MCF 10A (cell line): ENCODE measurements at regions not wholly inside any gene's neighbourhood (a gene's known extent, or its start where the extent isn't known, plus 50 kb on each side); places are given as distances from the start of the nearest gene placed in this dataset.
A peak's percentile ranks its signal among the peaks of the same experiment; 100 is the strongest.
"Not testable (repeated sequence)": the region's sequence is repeated elsewhere in the genome, so short reads cannot be mapped to it uniquely, and the experiment has no call there.

Experiments used
- BruUV-seq: library from RNA; stranded (reverse); fragments of 400-500 nt; replicated peaks from 2 replicates; lab custom pipeline; 2021; lab: Mats Ljungman, UMichigan
- CTCF ChIA-PET: fragments of 300-600 bp; sonication (Branson Sonifier 250); formaldehyde crosslinking; extraction: SDS; loops from one replicate; lab custom pipeline; 2021; ENCODE audit warnings: antibody characterized with exemption, inconsistent platforms; lab: Yijun Ruan, JAX
- POLR2A ChIA-PET: fragments of 300-600, 350-650 bp; sonication (Branson Sonifier 250); formaldehyde crosslinking; extraction: SDS; loops from one replicate; lab custom pipeline; 2020; ENCODE audit warnings: antibody characterized with exemption, inconsistent platforms; lab: Yijun Ruan, JAX
- DNase-seq: peaks from one replicate; pipeline ENCODE4 v3.0.0-alpha.2; 2018; ENCODE audit not compliant: unreplicated experiment
- H3K27ac Mint-ChIP-seq: one replicate; pipeline ENCODE4 v1.8.0; 2022; ENCODE audit warnings: mild to moderate bottlenecking, low read depth, mixed read lengths; ENCODE audit not compliant: unreplicated experiment
- H3K27me3 Mint-ChIP-seq: one replicate; pipeline ENCODE4 v1.8.0; 2022; ENCODE audit warnings: mixed read lengths; ENCODE audit not compliant: insufficient read depth, unreplicated experiment
- H3K36me3 Mint-ChIP-seq: one replicate; pipeline ENCODE4 v1.8.0; 2022; ENCODE audit warnings: mild to moderate bottlenecking, moderate library complexity, mixed read lengths; ENCODE audit not compliant: insufficient read depth, unreplicated experiment
- H3K4me1 Mint-ChIP-seq: one replicate; pipeline ENCODE4 v1.8.0; 2022; ENCODE audit warnings: mixed read lengths; ENCODE audit not compliant: insufficient read depth, unreplicated experiment
- H3K4me3 Mint-ChIP-seq: one replicate; pipeline ENCODE4 v1.8.0; 2022; ENCODE audit warnings: mild to moderate bottlenecking, moderate library complexity, mixed read lengths; ENCODE audit not compliant: unreplicated experiment
- H3K9me3 Mint-ChIP-seq: one replicate; pipeline ENCODE4 v1.8.0; 2022; ENCODE audit warnings: mixed read lengths; ENCODE audit not compliant: unreplicated experiment
- intact Hi-C: fragments of 100-400 bp; cut with micrococcal nuclease; formaldehyde crosslinking; loops from 2 replicates; pipeline ENCODE4 v1.14.1; 2022
- TF ChIP-seq, protein P1 (sequence below): fragments of 200-600 bp; IDR thresholded peaks from one replicate; pipeline ENCODE4 v1.8.0; 2022; ENCODE audit warnings: antibody characterized with exemption, mild to moderate bottlenecking; ENCODE audit not compliant: unreplicated experiment

DNA sequence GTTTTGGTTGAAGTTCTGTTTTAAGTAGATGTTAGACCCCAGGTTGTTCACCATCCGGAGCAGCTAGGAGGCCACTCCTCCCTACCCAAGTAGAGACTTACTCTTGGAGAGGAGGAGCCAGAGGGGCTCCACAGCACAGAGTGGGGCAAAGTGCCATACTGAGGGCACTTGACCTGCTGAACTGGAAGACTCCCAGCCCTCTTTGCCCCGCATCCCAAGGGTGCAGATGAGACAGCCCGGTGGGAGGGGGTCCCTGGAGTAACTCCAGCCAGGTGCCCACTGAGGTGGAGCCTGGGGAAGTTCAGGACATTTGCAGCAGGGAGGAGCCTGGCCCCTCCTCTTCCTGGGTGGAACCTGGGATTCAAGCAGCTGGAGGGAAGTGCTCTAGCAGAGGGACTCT is 102.1 kb upstream of the GPR6 start:
- no peak overlapping the region for H3K4me3 Mint-ChIP-seq
- no peaks in the 10 kb centered on the region for H3K9me3 Mint-ChIP-seq
- TF ChIP-seq, protein P1, sequence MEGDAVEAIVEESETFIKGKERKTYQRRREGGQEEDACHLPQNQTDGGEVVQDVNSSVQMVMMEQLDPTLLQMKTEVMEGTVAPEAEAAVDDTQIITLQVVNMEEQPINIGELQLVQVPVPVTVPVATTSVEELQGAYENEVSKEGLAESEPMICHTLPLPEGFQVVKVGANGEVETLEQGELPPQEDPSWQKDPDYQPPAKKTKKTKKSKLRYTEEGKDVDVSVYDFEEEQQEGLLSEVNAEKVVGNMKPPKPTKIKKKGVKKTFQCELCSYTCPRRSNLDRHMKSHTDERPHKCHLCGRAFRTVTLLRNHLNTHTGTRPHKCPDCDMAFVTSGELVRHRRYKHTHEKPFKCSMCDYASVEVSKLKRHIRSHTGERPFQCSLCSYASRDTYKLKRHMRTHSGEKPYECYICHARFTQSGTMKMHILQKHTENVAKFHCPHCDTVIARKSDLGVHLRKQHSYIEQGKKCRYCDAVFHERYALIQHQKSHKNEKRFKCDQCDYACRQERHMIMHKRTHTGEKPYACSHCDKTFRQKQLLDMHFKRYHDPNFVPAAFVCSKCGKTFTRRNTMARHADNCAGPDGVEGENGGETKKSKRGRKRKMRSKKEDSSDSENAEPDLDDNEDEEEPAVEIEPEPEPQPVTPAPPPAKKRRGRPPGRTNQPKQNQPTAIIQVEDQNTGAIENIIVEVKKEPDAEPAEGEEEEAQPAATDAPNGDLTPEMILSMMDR: no peak
- no peaks in the 10 kb centered on the region for H3K36me3 Mint-ChIP-seq
- no peak for DNase-seq
- peaks cover 25% of the 10 kb centered on the region for H3K4me1 Mint-ChIP-seq
- CTCF ChIA-PET: interaction anchor here (0.6 kb wide), 2 partner anchors 155 to 164 kb away, joined by 3 read pairs; no protein-coding TSS in a partner anchor
- H3K27ac Mint-ChIP-seq: no peak overlapping the region
- H3K27me3 Mint-ChIP-seq: no peaks in the 10 kb centered on the region
- BruUV-seq: no TSS peak
- intact Hi-C loops: no loop called here
- POLR2A ChIA-PET: no interaction called here

- H3K4me3 Mint-ChIP-seq: no peak overlapping the region
- POLR2A ChIA-PET: no interaction called here
- CTCF ChIA-PET: interaction anchor here (0.7 kb wide), 1 partner anchor 23 kb away, joined by 3 read pairs; no protein-coding TSS in a partner anchor
Measured at GRCh38 chr6:109877028-109878004, 100.8 kb upstream of the GPR6 start.

GRCh38 chr6:109878005-109878690 is 100.0 kb upstream of the GPR6 start:
- DNase-seq, H3K36me3 Mint-ChIP-seq, POLR2A ChIA-PET, BruUV-seq, H3K27ac Mint-ChIP-seq, H3K9me3 Mint-ChIP-seq, intact Hi-C loops, H3K27me3 Mint-ChIP-seq, H3K4me3 Mint-ChIP-seq: not testable (repeated sequence)
- H3K4me1 Mint-ChIP-seq: peaks cover 25% of the 10 kb centered on the region
- CTCF ChIA-PET: interaction anchor here (0.7 kb wide), 1 partner anchor 23 kb away, joined by 3 read pairs; no protein-coding TSS in a partner anchor

More at GRCh38 chr6:109877028-109878004, 100.8 kb upstream of the GPR6 start:
- intact Hi-C loops: no loop called here
- no peaks in the 10 kb centered on the region for H3K9me3 Mint-ChIP-seq
- no peaks in the 10 kb centered on the region for H3K36me3 Mint-ChIP-seq
- BruUV-seq: no TSS peak
- H3K4me1 Mint-ChIP-seq: peaks cover 25% of the 10 kb centered on the region
- DNase-seq: no peak
- no peaks in the 10 kb centered on the region for H3K27me3 Mint-ChIP-seq
- H3K27ac Mint-ChIP-seq: no peak overlapping the region
- TF ChIP-seq, protein P1: no peak

GRCh38 chr6:109879081-109879480 is 99.0 kb upstream of the GPR6 start:
- H3K27me3 Mint-ChIP-seq, DNase-seq, H3K36me3 Mint-ChIP-seq, H3K4me3 Mint-ChIP-seq, H3K9me3 Mint-ChIP-seq, intact Hi-C loops, CTCF ChIA-PET, BruUV-seq: not testable (repeated sequence)
- POLR2A ChIA-PET: interaction anchor here (0.7 kb wide), 1 partner anchor 58 kb away, joined by 4 read pairs; no protein-coding TSS in a partner anchor
- Mint-ChIP-seq H3K27ac (peak overlapping the region; percentile 68), H3K4me1 (peaks cover 25% of the 10 kb centered on the region)
